ENCODE measurements at regions not wholly inside any gene's neighbourhood (a gene's known extent, or its start where the extent isn't known, plus 50 kb on each side); places are given as distances from the start of the nearest gene placed in this dataset.

DNA sequence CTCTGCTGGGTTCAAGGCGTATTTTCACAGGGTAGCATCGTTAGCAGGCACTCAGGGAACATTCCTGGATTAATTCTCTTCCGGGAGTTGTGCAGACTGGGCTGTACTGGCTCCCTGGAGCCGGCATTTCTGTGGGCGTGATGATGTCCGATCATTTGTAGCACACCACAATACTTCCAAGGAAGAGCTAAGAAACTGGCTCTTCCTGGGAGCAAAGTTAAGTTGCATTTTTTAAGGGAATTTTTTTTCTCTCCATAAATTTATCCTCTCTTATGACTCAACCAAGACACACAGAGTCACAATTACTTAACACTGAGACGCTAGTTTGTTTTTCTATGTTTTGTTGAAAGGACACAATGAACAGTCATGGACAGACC, 211.6 kb upstream of the FOXF1 start:
- Histone ChIP-seq H3K27ac (peak overlapping the region; percentile 55 to 90 (median 79)), H3K9me3 (no peaks in the 10 kb centered on the region), H3K4me1 (peaks cover 14 to 55% (median 16%) of the 10 kb centered on the region in 4 donors), H3K36me3 (no peaks in the 10 kb centered on the region), H3K4me3 (peak overlapping the region in 1 of 4 donors; percentile 7), H3K27me3 (peaks cover 0 to 70% (median 27%) of the 10 kb centered on the region in 3 donors)
- TF ChIP-seq POLR2A (IDR thresholded peaks at IDR 0.05) (no peak), POLR2AphosphoS5 (IDR thresholded peaks at IDR 0.05) (peak in 1 of 3 donors; percentile 15), EP300 (IDR thresholded peaks at IDR 0.05) (no peak)
- peak in 1 of 2 donors; percentile 52 for DNase-seq
- intact Hi-C loops (cut with DNase I; ENCODE audit: low total_unique reads), result no loop called here
- 17 to 30% (median 22%) methylated on average over 7 of the region's 7 CpGs for WGBS, 5 donors

DNA sequence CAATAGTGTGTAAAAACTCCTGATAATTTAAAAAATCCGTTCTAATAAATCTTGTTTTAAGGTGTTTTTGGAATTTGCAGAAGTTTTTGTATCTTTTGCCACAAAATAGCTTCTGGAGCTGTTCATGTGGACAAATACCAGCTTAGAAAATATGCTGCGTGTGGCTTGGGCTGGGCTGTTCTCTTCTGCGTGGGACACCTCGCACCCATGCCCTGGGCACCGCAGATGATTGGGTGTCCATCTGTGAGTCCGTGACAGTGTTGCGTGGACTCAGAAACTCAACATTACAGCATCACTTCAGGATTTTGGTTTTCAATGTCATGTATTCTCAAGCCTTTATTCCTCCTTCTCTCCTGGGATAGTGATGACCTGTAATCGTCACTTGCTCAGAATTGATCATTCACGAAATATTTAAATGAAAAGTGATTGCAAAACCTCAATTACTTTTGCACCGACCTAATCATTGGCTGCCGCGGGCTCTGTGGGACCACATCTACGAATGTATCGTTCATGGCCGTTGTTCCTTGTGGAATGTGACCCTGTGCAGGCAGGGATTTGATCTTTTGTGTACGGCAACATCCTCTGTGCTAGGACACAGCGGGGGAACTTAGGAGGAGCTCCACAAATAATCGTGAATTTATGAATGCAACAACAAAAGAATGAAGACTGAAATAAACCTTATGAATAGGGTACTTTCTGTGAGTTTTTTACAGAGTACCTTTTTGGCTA, 210.3 kb upstream of the FOXF1 start:
- WGBS, 5 donors, result 64 to 77% (median 68%) methylated on average over 18 of the region's 18 CpGs

DNA sequence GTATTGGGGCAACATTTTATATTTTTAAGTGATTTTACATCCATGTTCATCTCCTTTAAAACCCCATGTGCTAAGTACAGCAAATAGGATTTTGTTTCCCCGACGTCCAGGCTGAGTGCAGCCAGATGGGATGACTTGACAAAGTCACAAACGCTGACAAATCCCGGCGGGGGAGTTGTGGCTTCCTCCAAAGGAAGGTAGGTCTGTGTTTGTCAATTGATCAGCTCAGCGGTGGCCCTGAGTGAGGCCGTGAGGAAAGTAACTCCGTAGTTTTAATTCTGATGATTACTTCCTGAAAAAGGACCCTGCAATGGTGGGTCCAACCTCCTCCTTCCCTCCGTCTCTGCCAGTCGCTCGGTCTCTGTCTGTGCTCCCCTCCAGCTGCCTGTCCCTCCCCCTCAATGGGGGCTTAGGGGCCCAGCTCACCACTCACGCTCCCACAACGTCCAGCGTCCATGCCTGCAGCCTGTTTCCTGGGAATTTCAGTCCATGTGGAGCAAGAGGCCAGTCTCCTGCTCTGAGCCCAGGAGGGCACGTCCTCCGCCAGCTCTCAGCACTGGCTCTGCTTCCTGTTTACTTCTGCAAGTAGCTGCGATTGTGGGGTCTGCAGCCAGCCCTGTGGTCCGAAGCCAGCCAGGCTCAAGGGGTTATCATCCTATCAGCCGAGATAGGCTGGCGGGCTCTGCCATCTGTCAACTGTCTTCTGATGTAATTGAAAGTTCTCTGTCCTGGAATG, 209.4 kb upstream of the FOXF1 start:
- H3K27me3 ChIP-seq, result peaks cover 0 to 53% (median 20%) of the 10 kb centered on the region in 3 donors
- peak overlapping the region; percentile 76 to 90 (median 80) for H3K27ac ChIP-seq
- intact Hi-C loops (cut with DNase I; ENCODE audit: low total_unique reads), result no loop called here
- peak in 1 of 2 donors; percentile 60 for DNase-seq
- H3K9me3 ChIP-seq, result no peaks in the 10 kb centered on the region
- WGBS, 5 donors, result 4 to 13% (median 8%) methylated on average over 20 of the region's 20 CpGs
- peaks cover 15 to 57% (median 17%) of the 10 kb centered on the region in 4 donors for H3K4me1 ChIP-seq
- peak overlapping the region in 2 of 4 donors; percentile 5 to 13 for H3K4me3 ChIP-seq
- TF ChIP-seq EP300 (IDR thresholded peaks at IDR 0.05) (no peak), POLR2AphosphoS5 (IDR thresholded peaks at IDR 0.05) (no peak), POLR2A (IDR thresholded peaks at IDR 0.05) (no peak)
- TF ChIP-seq, protein P1, sequence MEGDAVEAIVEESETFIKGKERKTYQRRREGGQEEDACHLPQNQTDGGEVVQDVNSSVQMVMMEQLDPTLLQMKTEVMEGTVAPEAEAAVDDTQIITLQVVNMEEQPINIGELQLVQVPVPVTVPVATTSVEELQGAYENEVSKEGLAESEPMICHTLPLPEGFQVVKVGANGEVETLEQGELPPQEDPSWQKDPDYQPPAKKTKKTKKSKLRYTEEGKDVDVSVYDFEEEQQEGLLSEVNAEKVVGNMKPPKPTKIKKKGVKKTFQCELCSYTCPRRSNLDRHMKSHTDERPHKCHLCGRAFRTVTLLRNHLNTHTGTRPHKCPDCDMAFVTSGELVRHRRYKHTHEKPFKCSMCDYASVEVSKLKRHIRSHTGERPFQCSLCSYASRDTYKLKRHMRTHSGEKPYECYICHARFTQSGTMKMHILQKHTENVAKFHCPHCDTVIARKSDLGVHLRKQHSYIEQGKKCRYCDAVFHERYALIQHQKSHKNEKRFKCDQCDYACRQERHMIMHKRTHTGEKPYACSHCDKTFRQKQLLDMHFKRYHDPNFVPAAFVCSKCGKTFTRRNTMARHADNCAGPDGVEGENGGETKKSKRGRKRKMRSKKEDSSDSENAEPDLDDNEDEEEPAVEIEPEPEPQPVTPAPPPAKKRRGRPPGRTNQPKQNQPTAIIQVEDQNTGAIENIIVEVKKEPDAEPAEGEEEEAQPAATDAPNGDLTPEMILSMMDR (IDR thresholded peaks at IDR 0.05), result no peak
- H3K36me3 ChIP-seq, result no peaks in the 10 kb centered on the region

More for the DNA sequence above, 210.3 kb upstream of the FOXF1 start:
- Histone ChIP-seq H3K4me3 (no peak overlapping the region), H3K27ac (peak overlapping the region in 4 of 5 donors; percentile 76 to 90 (median 81)), H3K4me1 (peaks cover 15 to 57% (median 17%) of the 10 kb centered on the region in 4 donors), H3K27me3 (peaks cover 0 to 61% (median 26%) of the 10 kb centered on the region in 3 donors), H3K9me3 (no peaks in the 10 kb centered on the region), H3K36me3 (no peaks in the 10 kb centered on the region)
- TF ChIP-seq, protein P1 (IDR thresholded peaks at IDR 0.05), result no peak
- no peak for TF ChIP-seq POLR2AphosphoS5 (IDR thresholded peaks at IDR 0.05)
- no peak for TF ChIP-seq POLR2A (IDR thresholded peaks at IDR 0.05)
- no peak for TF ChIP-seq EP300 (IDR thresholded peaks at IDR 0.05)
- DNase-seq, result no peak
- intact Hi-C loops (cut with DNase I; ENCODE audit: low total_unique reads), result no loop called here

DNA sequence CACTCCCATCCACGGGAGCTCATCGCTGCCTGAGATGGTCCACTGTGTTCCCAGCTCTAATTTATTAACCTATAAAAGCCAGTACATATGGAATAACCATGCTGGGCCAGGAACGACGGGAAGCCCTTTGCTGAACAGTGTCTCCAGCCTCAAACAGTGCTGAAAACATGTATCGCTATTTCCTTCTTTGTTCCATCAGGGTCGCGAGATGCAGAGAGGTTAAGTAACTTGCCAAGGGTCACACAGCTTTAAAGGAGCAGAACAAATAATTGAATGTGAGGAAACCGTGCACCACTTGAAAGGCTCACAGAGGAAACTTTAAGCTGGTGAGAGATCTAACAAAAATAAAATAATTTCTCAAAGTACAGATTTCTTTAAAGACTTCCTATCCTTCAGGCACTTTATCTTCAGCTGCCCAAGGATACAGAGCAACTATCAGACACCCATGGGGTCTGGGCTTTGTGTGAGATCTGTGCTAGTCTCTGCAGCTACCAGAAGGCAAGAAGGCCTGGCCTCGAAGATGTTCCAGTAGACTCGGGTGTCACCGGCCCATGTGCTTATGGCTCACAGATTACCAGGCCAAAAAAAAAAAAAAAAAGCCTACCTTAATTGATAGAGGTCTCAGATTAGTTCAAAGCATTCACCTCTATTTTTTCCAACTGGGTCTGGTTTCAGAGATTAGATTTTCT, 207.8 kb upstream of the FOXF1 start:
- H3K36me3 ChIP-seq, result no peaks in the 10 kb centered on the region
- no peaks in the 10 kb centered on the region for H3K9me3 ChIP-seq
- peaks cover 12 to 52% (median 17%) of the 10 kb centered on the region in 4 donors for H3K4me1 ChIP-seq
- H3K27me3 ChIP-seq, result peaks cover 0 to 38% (median 20%) of the 10 kb centered on the region in 3 donors
- H3K27ac ChIP-seq, result peak overlapping the region in 4 of 5 donors; percentile 77 to 90 (median 89)
- no peak for DNase-seq
- WGBS, 5 donors, result 71 to 84% (median 78%) methylated on average over 11 of the region's 11 CpGs
- TF ChIP-seq, protein P1 (IDR thresholded peaks at IDR 0.05), result no peak
- TF ChIP-seq POLR2A (IDR thresholded peaks at IDR 0.05) (no peak), EP300 (IDR thresholded peaks at IDR 0.05) (no peak), POLR2AphosphoS5 (IDR thresholded peaks at IDR 0.05) (no peak)
- no peak overlapping the region for H3K4me3 ChIP-seq
- intact Hi-C loops (cut with DNase I; ENCODE audit: low total_unique reads), result no loop called here
